ENCODE measurements at regions not wholly inside any gene's neighbourhood (a gene's known extent, or its start where the extent isn't known, plus 50 kb on each side); places are given as distances from the start of the nearest gene placed in this dataset.

DNA sequence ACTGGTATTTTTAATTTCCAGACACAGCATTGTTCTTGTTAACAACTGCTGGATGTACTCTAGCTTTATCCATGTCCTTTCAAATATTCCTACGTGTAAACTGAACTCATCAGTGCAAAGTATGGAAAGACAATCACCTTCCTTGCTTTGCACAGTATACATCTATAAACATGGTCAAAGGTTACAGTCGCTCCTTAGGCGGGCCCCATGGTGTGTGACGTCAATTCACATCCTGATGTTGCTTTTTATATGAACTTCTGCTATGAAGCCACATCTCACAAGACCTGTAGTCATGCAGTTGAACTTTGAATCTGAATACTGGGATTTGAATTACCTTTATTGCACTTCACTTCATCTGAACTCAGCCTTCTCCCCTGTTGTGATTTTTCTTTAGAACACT is 447.6 kb upstream of the PSMD7 start:
- no peaks in the 10 kb centered on the region for H3K4me1 ChIP-seq (ENCODE audit: control extremely low read depth in 1 of 4, control insufficient read depth in 4 of 4, insufficient read depth in 4 of 4, low read length in 3 of 4)
- ChIA-PET CTCF (no interaction called here), POLR2A (no interaction called here)
- no peaks in the 10 kb centered on the region for H3K9me3 ChIP-seq (ENCODE audit: control extremely low read depth in 1 of 5, control insufficient read depth in 4 of 5, insufficient read depth in 2 of 5, low read depth in 1 of 5, low read length in 4 of 5)
- no peaks in the 10 kb centered on the region for H3K27me3 ChIP-seq (replicated peaks in 2 of 5; ENCODE audit: control insufficient read depth in 4 of 5, insufficient read depth in 5 of 5, low read length in 4 of 5)
- 96% methylated on average over 4 of the region's 4 CpGs for WGBS (ENCODE audit: insufficient coverage)
- H3K4me3 ChIP-seq (ENCODE audit: control insufficient read depth in 1 of 7, extremely low read depth in 1 of 7, insufficient read depth in 4 of 7, low read depth in 2 of 7, low read length in 6 of 7), result no peak overlapping the region
- no peak overlapping the region for H3K27ac ChIP-seq (ENCODE audit: insufficient read depth in 1 of 2, low read depth in 1 of 2, low read length in 2 of 2, poor library complexity in 1 of 2, severe bottlenecking in 2 of 2)
- DNase-seq, result no peak
- no peaks in the 10 kb centered on the region for H3K36me3 ChIP-seq (ENCODE audit: control insufficient read depth in 4 of 4, insufficient read depth in 4 of 4, low read length in 3 of 4)

DNA sequence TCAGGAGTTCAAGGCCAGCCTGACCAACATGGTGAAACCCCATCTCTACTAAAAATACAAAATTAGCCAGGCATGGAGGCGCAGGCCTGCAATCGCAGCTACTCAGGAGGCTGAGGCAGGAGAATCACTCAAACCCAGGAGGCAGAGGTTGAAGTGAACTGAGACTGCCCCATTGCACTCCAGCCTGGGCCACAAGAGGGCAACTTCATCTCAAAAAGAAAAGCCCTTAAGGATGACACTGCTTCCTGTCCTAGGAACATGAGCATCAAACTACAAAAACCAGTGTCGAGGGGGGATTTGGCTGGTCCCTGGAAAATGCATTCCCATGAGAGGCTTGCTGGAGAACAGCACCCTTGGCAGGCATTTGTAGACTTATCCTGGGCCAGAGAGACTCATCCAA is 449.5 kb upstream of the PSMD7 start:
- CTCF ChIA-PET, result interaction anchor here (1.1 kb wide), 1 partner anchor 44 kb away, joined by 3 read pairs; no protein-coding TSS in a partner anchor
- Histone ChIP-seq H3K27ac (ENCODE audit: insufficient read depth in 1 of 2, low read depth in 1 of 2, low read length in 2 of 2, poor library complexity in 1 of 2, severe bottlenecking in 2 of 2) (no peak overlapping the region), H3K4me1 (ENCODE audit: control extremely low read depth in 1 of 4, control insufficient read depth in 4 of 4, insufficient read depth in 4 of 4, low read length in 3 of 4) (no peaks in the 10 kb centered on the region), H3K4me3 (ENCODE audit: control insufficient read depth in 1 of 7, extremely low read depth in 1 of 7, insufficient read depth in 4 of 7, low read depth in 2 of 7, low read length in 6 of 7) (no peak overlapping the region), H3K27me3 (replicated peaks in 2 of 5; ENCODE audit: control insufficient read depth in 4 of 5, insufficient read depth in 5 of 5, low read length in 4 of 5) (no peaks in the 10 kb centered on the region), H3K36me3 (ENCODE audit: control insufficient read depth in 4 of 4, insufficient read depth in 4 of 4, low read length in 3 of 4) (no peaks in the 10 kb centered on the region), H3K9me3 (ENCODE audit: control extremely low read depth in 1 of 5, control insufficient read depth in 4 of 5, insufficient read depth in 2 of 5, low read depth in 1 of 5, low read length in 4 of 5) (no peaks in the 10 kb centered on the region)
- DNase-seq, result no peak
- POLR2A ChIA-PET, result no interaction called here
- WGBS (ENCODE audit: insufficient coverage), result 100% methylated on average over 3 of the region's 3 CpGs

- DNase-seq, result no peak
- H3K27me3 ChIP-seq (replicated peaks in 2 of 5; ENCODE audit: control insufficient read depth in 4 of 5, insufficient read depth in 5 of 5, low read length in 4 of 5), result no peaks in the 10 kb centered on the region
- WGBS (ENCODE audit: insufficient coverage), result 75% methylated on average over 4 of the region's 7 CpGs
Measured at GRCh38 chr16:73846356-73846755, 450.3 kb upstream of the PSMD7 start.

DNA sequence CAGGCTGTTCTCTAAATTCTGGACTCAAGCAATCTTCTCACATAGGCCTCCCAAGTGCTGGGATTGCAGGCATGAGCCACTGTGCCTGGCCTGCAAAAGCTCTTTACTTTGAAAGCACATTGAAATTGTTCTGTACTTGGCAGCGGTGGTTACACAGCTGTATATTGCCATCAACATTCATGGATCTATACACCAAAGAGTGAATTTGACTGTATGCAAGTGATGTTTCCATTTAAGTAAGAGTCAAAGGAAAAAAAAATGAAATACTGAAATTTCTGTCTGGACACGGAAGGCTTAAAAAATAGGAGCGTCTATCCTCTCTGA is 450.6 kb upstream of the PSMD7 start:
- Histone ChIP-seq H3K4me3 (ENCODE audit: control insufficient read depth in 1 of 7, extremely low read depth in 1 of 7, insufficient read depth in 4 of 7, low read depth in 2 of 7, low read length in 6 of 7) (no peak overlapping the region), H3K9me3 (ENCODE audit: control extremely low read depth in 1 of 5, control insufficient read depth in 4 of 5, insufficient read depth in 2 of 5, low read depth in 1 of 5, low read length in 4 of 5) (no peaks in the 10 kb centered on the region), H3K36me3 (ENCODE audit: control insufficient read depth in 4 of 4, insufficient read depth in 4 of 4, low read length in 3 of 4) (no peaks in the 10 kb centered on the region), H3K27ac (ENCODE audit: insufficient read depth in 1 of 2, low read depth in 1 of 2, low read length in 2 of 2, poor library complexity in 1 of 2, severe bottlenecking in 2 of 2) (no peak overlapping the region), H3K27me3 (replicated peaks in 2 of 5; ENCODE audit: control insufficient read depth in 4 of 5, insufficient read depth in 5 of 5, low read length in 4 of 5) (no peaks in the 10 kb centered on the region), H3K4me1 (ENCODE audit: control extremely low read depth in 1 of 4, control insufficient read depth in 4 of 4, insufficient read depth in 4 of 4, low read length in 3 of 4) (no peaks in the 10 kb centered on the region)
- no peak for DNase-seq
- CTCF ChIA-PET, result interaction anchor here (0.6 kb wide), 1 partner anchor 446 kb away, joined by 3 read pairs; no protein-coding TSS in a partner anchor
- 100% methylated on average over 2 of the region's 3 CpGs for WGBS (ENCODE audit: insufficient coverage)
- POLR2A ChIA-PET, result no interaction called here

More at GRCh38 chr16:73846356-73846755, 450.3 kb upstream of the PSMD7 start:
- POLR2A ChIA-PET, result no interaction called here
- Histone ChIP-seq H3K4me3 (ENCODE audit: control insufficient read depth in 1 of 7, extremely low read depth in 1 of 7, insufficient read depth in 4 of 7, low read depth in 2 of 7, low read length in 6 of 7) (no peak overlapping the region), H3K9me3 (ENCODE audit: control extremely low read depth in 1 of 5, control insufficient read depth in 4 of 5, insufficient read depth in 2 of 5, low read depth in 1 of 5, low read length in 4 of 5) (no peaks in the 10 kb centered on the region), H3K27ac (ENCODE audit: insufficient read depth in 1 of 2, low read depth in 1 of 2, low read length in 2 of 2, poor library complexity in 1 of 2, severe bottlenecking in 2 of 2) (no peak overlapping the region), H3K4me1 (ENCODE audit: control extremely low read depth in 1 of 4, control insufficient read depth in 4 of 4, insufficient read depth in 4 of 4, low read length in 3 of 4) (no peaks in the 10 kb centered on the region), H3K36me3 (ENCODE audit: control insufficient read depth in 4 of 4, insufficient read depth in 4 of 4, low read length in 3 of 4) (no peaks in the 10 kb centered on the region)
- CTCF ChIA-PET, result interaction anchor here (1.1 kb wide), 1 partner anchor 45 kb away, joined by 3 read pairs; no protein-coding TSS in a partner anchor

DNA sequence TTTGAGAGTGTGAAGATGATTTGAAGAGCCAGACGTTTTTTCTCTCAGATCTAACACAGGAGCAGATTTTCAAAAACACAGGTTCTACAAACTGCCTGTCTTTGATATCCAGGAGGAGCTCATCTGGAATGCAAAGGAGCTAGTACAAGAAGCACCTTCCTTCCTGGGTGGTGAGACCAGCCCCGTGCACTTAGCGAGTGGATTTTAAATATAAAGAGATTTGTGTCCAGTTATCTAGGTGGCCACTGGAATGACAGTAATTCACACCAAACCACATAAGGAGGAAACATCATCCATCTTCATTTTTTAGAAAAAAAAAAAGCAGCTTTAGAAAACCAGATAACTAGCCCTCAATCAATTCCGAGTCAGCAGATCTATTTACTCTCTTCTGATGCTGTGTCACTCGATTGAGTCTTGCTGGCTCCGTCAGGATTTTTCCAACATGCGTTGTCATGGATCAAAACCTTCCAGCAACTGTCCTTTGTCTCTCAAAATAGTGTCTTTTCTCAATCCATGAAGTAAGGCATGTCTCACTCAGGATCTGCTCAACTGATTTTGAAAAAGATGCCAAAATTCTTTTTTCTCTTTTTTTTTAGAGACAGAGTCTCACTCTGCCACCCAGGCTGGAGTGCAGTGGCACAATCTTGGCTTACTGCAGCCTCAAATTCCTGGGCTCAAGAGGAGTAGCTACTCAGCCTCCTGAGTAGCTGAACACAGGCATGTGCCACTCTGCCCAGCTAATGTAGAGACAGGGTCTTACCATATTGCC is 451.2 kb upstream of the PSMD7 start:
- ChIA-PET CTCF (interaction anchor here (0.6 kb wide), 1 partner anchor 445 kb away, joined by 3 read pairs; no protein-coding TSS in a partner anchor), POLR2A (no interaction called here)
- no peak for DNase-seq
- H3K27me3 ChIP-seq (replicated peaks in 2 of 5; ENCODE audit: control insufficient read depth in 4 of 5, insufficient read depth in 5 of 5, low read length in 4 of 5), result no peaks in the 10 kb centered on the region
- no peaks in the 10 kb centered on the region for H3K4me1 ChIP-seq (ENCODE audit: control extremely low read depth in 1 of 4, control insufficient read depth in 4 of 4, insufficient read depth in 4 of 4, low read length in 3 of 4)
- no peaks in the 10 kb centered on the region for H3K36me3 ChIP-seq (ENCODE audit: control insufficient read depth in 4 of 4, insufficient read depth in 4 of 4, low read length in 3 of 4)
- no peaks in the 10 kb centered on the region for H3K9me3 ChIP-seq (ENCODE audit: control extremely low read depth in 1 of 5, control insufficient read depth in 4 of 5, insufficient read depth in 2 of 5, low read depth in 1 of 5, low read length in 4 of 5)
- H3K27ac ChIP-seq (ENCODE audit: insufficient read depth in 1 of 2, low read depth in 1 of 2, low read length in 2 of 2, poor library complexity in 1 of 2, severe bottlenecking in 2 of 2), result no peak overlapping the region
- H3K4me3 ChIP-seq (ENCODE audit: control insufficient read depth in 1 of 7, extremely low read depth in 1 of 7, insufficient read depth in 4 of 7, low read depth in 2 of 7, low read length in 6 of 7), result no peak overlapping the region
- WGBS (ENCODE audit: insufficient coverage), result 84% methylated on average over 5 of the region's 7 CpGs

DNA sequence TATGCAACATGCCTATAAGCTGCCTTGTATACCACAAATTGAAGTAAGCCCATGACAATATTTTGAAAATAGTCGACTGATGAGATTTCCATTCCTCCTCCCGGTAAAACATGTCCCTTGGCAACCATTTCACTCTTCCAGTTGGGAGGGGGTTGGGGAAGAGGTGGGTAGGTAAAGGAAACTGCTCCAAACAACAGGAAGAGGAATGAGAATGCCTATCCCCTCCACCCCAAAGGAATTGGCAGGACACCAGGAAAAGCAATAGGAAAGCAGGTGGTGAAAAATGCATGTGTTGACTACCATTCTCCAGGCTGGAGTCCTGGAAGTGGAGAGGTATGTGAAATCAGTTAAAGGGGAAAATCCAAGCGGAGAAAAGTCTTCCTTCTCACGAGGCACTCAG is 455.9 kb upstream of the PSMD7 start:
- H3K4me1 ChIP-seq (ENCODE audit: control extremely low read depth in 1 of 4, control insufficient read depth in 4 of 4, insufficient read depth in 4 of 4, low read length in 3 of 4), result no peaks in the 10 kb centered on the region
- no peak for DNase-seq
- ChIA-PET CTCF (no interaction called here), POLR2A (no interaction called here)
- 100% methylated on average over 1 of the region's 4 CpGs for WGBS (ENCODE audit: insufficient coverage)
- H3K36me3 ChIP-seq (ENCODE audit: control insufficient read depth in 4 of 4, insufficient read depth in 4 of 4, low read length in 3 of 4), result no peaks in the 10 kb centered on the region
- no peaks in the 10 kb centered on the region for H3K27me3 ChIP-seq (replicated peaks in 2 of 5; ENCODE audit: control insufficient read depth in 4 of 5, insufficient read depth in 5 of 5, low read length in 4 of 5)
- H3K4me3 ChIP-seq (ENCODE audit: control insufficient read depth in 1 of 7, extremely low read depth in 1 of 7, insufficient read depth in 4 of 7, low read depth in 2 of 7, low read length in 6 of 7), result no peak overlapping the region
- H3K27ac ChIP-seq (ENCODE audit: insufficient read depth in 1 of 2, low read depth in 1 of 2, low read length in 2 of 2, poor library complexity in 1 of 2, severe bottlenecking in 2 of 2), result no peak overlapping the region
- H3K9me3 ChIP-seq (ENCODE audit: control extremely low read depth in 1 of 5, control insufficient read depth in 4 of 5, insufficient read depth in 2 of 5, low read depth in 1 of 5, low read length in 4 of 5), result no peaks in the 10 kb centered on the region

DNA sequence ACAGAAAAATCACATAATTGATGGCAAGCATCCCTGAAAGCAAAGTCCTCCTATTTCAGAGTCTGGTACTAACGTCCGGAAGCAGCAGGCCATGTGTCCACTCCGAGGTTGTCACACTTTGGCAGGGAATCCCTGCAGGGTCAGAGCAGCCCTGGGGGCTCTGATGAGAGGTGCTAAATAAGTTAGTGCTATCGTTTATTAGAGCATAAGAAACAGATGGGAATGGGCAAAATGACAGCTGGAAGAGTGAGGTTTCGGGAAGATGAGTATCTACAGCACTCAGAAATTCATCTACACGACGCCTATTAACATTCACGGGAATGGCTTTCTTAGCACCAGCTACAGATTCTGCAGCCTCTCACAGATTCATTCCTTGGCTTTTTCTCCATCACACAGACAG is 465.4 kb upstream of the PSMD7 start:
- Histone ChIP-seq H3K9me3 (ENCODE audit: control extremely low read depth in 1 of 5, control insufficient read depth in 4 of 5, insufficient read depth in 2 of 5, low read depth in 1 of 5, low read length in 4 of 5) (no peaks in the 10 kb centered on the region), H3K27ac (ENCODE audit: insufficient read depth in 1 of 2, low read depth in 1 of 2, low read length in 2 of 2, poor library complexity in 1 of 2, severe bottlenecking in 2 of 2) (no peak overlapping the region), H3K36me3 (ENCODE audit: control insufficient read depth in 4 of 4, insufficient read depth in 4 of 4, low read length in 3 of 4) (no peaks in the 10 kb centered on the region), H3K27me3 (replicated peaks in 2 of 5; ENCODE audit: control insufficient read depth in 4 of 5, insufficient read depth in 5 of 5, low read length in 4 of 5) (no peaks in the 10 kb centered on the region), H3K4me1 (ENCODE audit: control extremely low read depth in 1 of 4, control insufficient read depth in 4 of 4, insufficient read depth in 4 of 4, low read length in 3 of 4) (no peaks in the 10 kb centered on the region), H3K4me3 (ENCODE audit: control insufficient read depth in 1 of 7, extremely low read depth in 1 of 7, insufficient read depth in 4 of 7, low read depth in 2 of 7, low read length in 6 of 7) (no peak overlapping the region)
- 89% methylated on average over 8 of the region's 8 CpGs for WGBS (ENCODE audit: insufficient coverage)
- CTCF ChIA-PET, result no interaction called here
- no peak for DNase-seq
- POLR2A ChIA-PET, result no interaction called here

Measured in common myeloid progenitor, CD34-positive (primary cell).